IMR-90 (cell line): ENCODE measurements at regions not wholly inside any gene's neighbourhood (a gene's known extent, or its start where the extent isn't known, plus 50 kb on each side); places are given as distances from the start of the nearest gene placed in this dataset.

ENCODE experiments used
- ATAC-seq: fragments of 200-7000 bp; cut with Tn5 transposase; 2 replicates; pipeline ENCODE4 v1.9.1; 2020; ENCODE audit warnings: low read depth, mild to moderate bottlenecking, moderate library complexity
- BruUV-seq: library from RNA; stranded (reverse); fragments of 400-500 nt; replicated peaks from 2 replicates; lab custom pipeline; 2021; lab: Mats Ljungman, UMichigan
- CTCF ChIA-PET: fragments of 300-600 bp; formaldehyde crosslinking; extraction: SDS; loops from one replicate; lab custom pipeline; 2021; ENCODE audit warnings: antibody characterized with exemption; lab: Yijun Ruan, JAX
- POLR2A ChIA-PET: fragments of 300-600 bp; sonication (Branson Sonifier 250); formaldehyde crosslinking; loops from one replicate; lab custom pipeline; 2022; ENCODE audit warnings: antibody characterized with exemption; ENCODE audit not compliant: unreplicated experiment; lab: Charles Lee
- DNase-seq: peaks from one replicate; pipeline ENCODE4 v3.0.0; 2013
- H2AFZ ChIP-seq: replicated peaks from 2 replicates; pipeline ENCODE3; 2013; ENCODE audit warnings: low read length, mild to moderate bottlenecking; ENCODE audit not compliant: poor library complexity
- H2AK5ac ChIP-seq: 2 replicates; pipeline ENCODE4 v1.6.1; 2013; ENCODE audit warnings: low read depth, low read length, inconsistent platforms
- H2AK9ac ChIP-seq: replicated peaks from 2 replicates; pipeline ENCODE3; 2013; ENCODE audit warnings: mild to moderate bottlenecking, low read depth, low read length, moderate library complexity; ENCODE audit not compliant: poor library complexity
- H2BK120ac ChIP-seq: 2 replicates; pipeline ENCODE4 v1.6.1; 2013; ENCODE audit warnings: low read depth, low read length, inconsistent platforms
- H2BK15ac ChIP-seq: 3 replicates; pipeline ENCODE4 v1.6.1; 2013; ENCODE audit warnings: low read depth, low read length, inconsistent platforms
- H2BK20ac ChIP-seq: 2 replicates; pipeline ENCODE4 v1.6.1; 2013; ENCODE audit warnings: low read depth, mild to moderate bottlenecking, inconsistent platforms, low read length, moderate library complexity
- H2BK5ac ChIP-seq: 2 replicates; pipeline ENCODE4 v1.6.1; 2013; ENCODE audit warnings: mild to moderate bottlenecking, low read depth, low read length, inconsistent platforms; ENCODE audit not compliant: poor library complexity, severe bottlenecking
- H3K14ac ChIP-seq: replicated peaks from 2 replicates; pipeline ENCODE4 v1.6.1; 2013; ENCODE audit warnings: low read depth, low read length, inconsistent platforms
- H3K18ac ChIP-seq: 2 replicates; pipeline ENCODE4 v1.6.1; 2013; ENCODE audit warnings: low read depth, low read length, control low read depth
- H3K23ac ChIP-seq: 2 replicates; pipeline ENCODE4 v1.6.1; 2013; ENCODE audit warnings: low read depth, low read length, inconsistent platforms
- H3K27ac ChIP-seq: 2 replicates; pipeline ENCODE4 v1.5.1; 2013; ENCODE audit warnings: mild to moderate bottlenecking, control low read depth, low read length; ENCODE audit not compliant: insufficient read depth
- H3K27me3 ChIP-seq: 2 replicates; pipeline ENCODE4 v1.6.1; 2013; ENCODE audit warnings: low read length; ENCODE audit not compliant: control insufficient read depth, insufficient read depth
- H3K36me3 ChIP-seq: 2 replicates; pipeline ENCODE4 v1.6.1; 2013; ENCODE audit warnings: low read length, mixed read lengths; ENCODE audit not compliant: control insufficient read depth, insufficient read depth
- H3K4ac ChIP-seq: 2 replicates; pipeline ENCODE4 v1.6.1; 2013; ENCODE audit warnings: low read depth, low read length, inconsistent platforms
- H3K4me1 ChIP-seq: 2 replicates; pipeline ENCODE4 v1.6.1; 2013; ENCODE audit warnings: low read length, mixed read lengths; ENCODE audit not compliant: control insufficient read depth, insufficient read depth
- H3K4me2 ChIP-seq: 2 replicates; pipeline ENCODE4 v1.6.1; 2013; ENCODE audit warnings: low read depth, mild to moderate bottlenecking, control low read depth, low read length, moderate library complexity
- H3K4me3 ChIP-seq: 2 replicates; pipeline ENCODE4 v1.5.1; 2013; ENCODE audit warnings: low read depth, mild to moderate bottlenecking, control low read depth, low read length, moderate library complexity; ENCODE audit not compliant: insufficient read depth
- H3K56ac ChIP-seq: 2 replicates; pipeline ENCODE4 v1.6.1; 2013; ENCODE audit warnings: low read length, inconsistent platforms; ENCODE audit not compliant: insufficient read depth; ENCODE audit errors: extremely low read depth
- H3K79me1 ChIP-seq, 2 experiments: 2 replicates each; pipeline ENCODE4 v1.6.1; 2013; ENCODE audit warnings: low read length in 2 of 2, inconsistent platforms in 1 of 2, low read depth in 1 of 2
- H3K9ac ChIP-seq: 2 replicates; pipeline ENCODE4 v1.6.1; 2013; ENCODE audit warnings: low read depth, low read length, control low read depth
- H3K9me1 ChIP-seq: 2 replicates; pipeline ENCODE4 v1.6.1; 2013; ENCODE audit warnings: low read length, inconsistent platforms; ENCODE audit not compliant: insufficient read depth
- H3K9me3 ChIP-seq: 2 replicates; pipeline ENCODE4 v1.6.1; 2013; ENCODE audit warnings: low read length; ENCODE audit not compliant: control insufficient read depth, insufficient read depth
- H4K20me1 ChIP-seq: 2 replicates; pipeline ENCODE4 v1.6.1; 2013; ENCODE audit warnings: low read length, inconsistent platforms; ENCODE audit not compliant: insufficient read depth
- H4K5ac ChIP-seq: 2 replicates; pipeline ENCODE4 v1.6.1; 2013; ENCODE audit warnings: mild to moderate bottlenecking, low read depth, low read length, control low read depth
- H4K8ac ChIP-seq, 2 experiments: 2 replicates each; pipeline ENCODE4 v1.6.1; 2013; ENCODE audit warnings: low read depth in 2 of 2, low read length in 2 of 2, control low read depth in 1 of 2, inconsistent platforms in 1 of 2
- H4K91ac ChIP-seq: 2 replicates; pipeline ENCODE4 v1.6.1; 2013; ENCODE audit warnings: low read depth, low read length, inconsistent platforms; ENCODE audit not compliant: insufficient read depth
- CTCF ChIP-seq: conservative IDR thresholded peaks from 2 replicates; pipeline ENCODE4 v1.5.1; 2012; ENCODE audit warnings: mild to moderate bottlenecking, low read depth, low read length, improper control_type of control experiment
- MAZ ChIP-seq: IDR thresholded peaks from 2 replicates; pipeline ENCODE4 v1.6.1; 2012; ENCODE audit warnings: low read depth, mild to moderate bottlenecking, low read length, improper control_type of control experiment, moderate library complexity, borderline replicate concordance
- RAD21 ChIP-seq: IDR thresholded peaks from 2 replicates; pipeline ENCODE4 v1.6.1; 2012; ENCODE audit warnings: low read length, improper control_type of control experiment
- SMC3 ChIP-seq: fragments of 150-350 bp; IDR thresholded peaks from 2 replicates; pipeline ENCODE4 v1.6.1; 2016; ENCODE audit warnings: low read depth, mild to moderate bottlenecking, antibody characterized with exemption, low read length, moderate library complexity
- WGBS, 2 experiments: methylation state at CpG; one replicate each; pipeline versions ENCODE4 v1.1.5 to v1.1.7; 2013; ENCODE audit warnings: missing lambda C conversion rate in 2 of 2; ENCODE audit not compliant: insufficient read length in 1 of 2; ENCODE audit errors: extremely low coverage in 2 of 2; 5-methylcytosine and 5-hydroxymethylcytosine counted together
- dilution Hi-C: fragments of 300-500 bp; cut with HindIII; formaldehyde crosslinking; loops from one replicate; pipeline ENCODE4 v1.14.3; 2018; ENCODE audit warnings: low sequenced_read_pairs; ENCODE audit not compliant: unreplicated experiment
- in situ Hi-C: fragments of 300-500 bp; cut with MboI; formaldehyde crosslinking; loops from 3 replicates; pipeline ENCODE4 v1.14.3; 2019; ENCODE audit warnings: low sequenced_read_pairs, inconsistent platforms, mixed read lengths
- intact Hi-C: fragments of 100-400 bp; cut with micrococcal nuclease; formaldehyde crosslinking; loops from 2 replicates; pipeline ENCODE4 v1.10.0; 2022

GRCh38 chr20:56974499-56975250 is 291.8 kb downstream of the BMP7 start:
- Histone ChIP-seq H3K79me1 (no peaks in the 10 kb centered on the region), H3K56ac (no peak overlapping the region), H2BK5ac (no peak overlapping the region), H3K9me1 (no peaks in the 10 kb centered on the region), H4K8ac (no peak overlapping the region), H4K5ac (no peak overlapping the region), H4K91ac (no peak overlapping the region), H3K9me3 (no peaks in the 10 kb centered on the region), H3K4me3 (no peak overlapping the region), H3K27ac (no peak overlapping the region), H2AK9ac (no peak overlapping the region), H3K9ac (no peak overlapping the region), H2BK20ac (no peak overlapping the region), H3K4me2 (no peak overlapping the region), H2BK120ac (no peak overlapping the region), H3K14ac (no peak overlapping the region), H4K20me1 (no peaks in the 10 kb centered on the region), H3K27me3 (peaks cover 5% of the 10 kb centered on the region; the same call in 1 of the 2 replicates), H3K4me1 (no peaks in the 10 kb centered on the region), H2BK15ac (no peak overlapping the region), H2AK5ac (no peak overlapping the region), H3K23ac (no peak overlapping the region), H2AFZ (no peak overlapping the region), H3K4ac (no peak overlapping the region), H3K36me3 (no peaks in the 10 kb centered on the region), H3K18ac (no peak overlapping the region)
- POLR2A ChIA-PET, result no interaction called here
- no CpG with 5 or more reads among the region's 21 CpGs for WGBS, 2 experiments
- in situ Hi-C loops (loop anchor here (5.0 kb wide), 1 partner anchor 422 kb away; no protein-coding TSS in a partner anchor), dilution Hi-C loops (no loop called here), intact Hi-C loops (loop anchor here (1.0 kb wide), 1 partner anchor 424 kb away; no protein-coding TSS in a partner anchor)
- CTCF ChIA-PET, result interaction anchor here (0.6 to 2.0 kb wide), 2 partner anchors 280 to 424 kb away, joined by 3 to 10 read pairs; no protein-coding TSS in a partner anchor
- peak; percentile 61 for TF ChIP-seq CTCF
- no peak for TF ChIP-seq MAZ
- peak; percentile 63 for TF ChIP-seq RAD21
- peak; percentile 62 for TF ChIP-seq SMC3
- BruUV-seq, result no TSS peak
- ATAC-seq, result peak; percentile 49; the same call in 1 of the 2 replicates
- DNase-seq, result peak; percentile 37
